ENCODE measurements at regions not wholly inside any gene's neighbourhood (a gene's known extent, or its start where the extent isn't known, plus 50 kb on each side); places are given as distances from the start of the nearest gene placed in this dataset.

DNA sequence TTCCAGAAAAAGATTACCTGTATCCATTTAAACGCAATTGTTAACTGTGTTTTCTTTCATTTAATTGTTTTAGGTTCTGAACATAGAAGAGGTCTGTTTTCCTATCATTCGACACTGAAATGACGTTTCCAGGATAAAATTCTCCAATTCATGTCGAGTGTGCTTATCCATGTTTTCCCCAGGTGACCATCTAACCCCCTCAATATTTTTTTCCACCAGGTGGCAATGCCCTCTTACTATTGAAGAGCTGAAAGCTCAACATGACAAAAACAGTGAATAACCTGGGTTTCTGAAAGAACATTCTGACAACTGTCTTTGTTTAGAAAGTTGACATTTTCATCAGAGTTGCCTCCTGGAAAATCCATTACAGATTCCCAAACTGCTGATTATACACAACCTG, 948.7 kb downstream of the KCNJ2 start:
- no peak overlapping the region for H3K4me3 ChIP-seq
- intact Hi-C loops (cut with micrococcal nuclease; ENCODE audit: unreplicated experiment): loop anchor here (1.0 to 10.0 kb wide), 6 partner anchors 71 to 1423 kb away; no protein-coding TSS in a partner anchor
- BruUV-seq (replicated peaks): no TSS peak
- no peak overlapping the region for H3K4me2 ChIP-seq
- H3K36me3 ChIP-seq (ENCODE audit: low read depth): no peaks in the 10 kb centered on the region
- TF ChIP-seq, protein P1, sequence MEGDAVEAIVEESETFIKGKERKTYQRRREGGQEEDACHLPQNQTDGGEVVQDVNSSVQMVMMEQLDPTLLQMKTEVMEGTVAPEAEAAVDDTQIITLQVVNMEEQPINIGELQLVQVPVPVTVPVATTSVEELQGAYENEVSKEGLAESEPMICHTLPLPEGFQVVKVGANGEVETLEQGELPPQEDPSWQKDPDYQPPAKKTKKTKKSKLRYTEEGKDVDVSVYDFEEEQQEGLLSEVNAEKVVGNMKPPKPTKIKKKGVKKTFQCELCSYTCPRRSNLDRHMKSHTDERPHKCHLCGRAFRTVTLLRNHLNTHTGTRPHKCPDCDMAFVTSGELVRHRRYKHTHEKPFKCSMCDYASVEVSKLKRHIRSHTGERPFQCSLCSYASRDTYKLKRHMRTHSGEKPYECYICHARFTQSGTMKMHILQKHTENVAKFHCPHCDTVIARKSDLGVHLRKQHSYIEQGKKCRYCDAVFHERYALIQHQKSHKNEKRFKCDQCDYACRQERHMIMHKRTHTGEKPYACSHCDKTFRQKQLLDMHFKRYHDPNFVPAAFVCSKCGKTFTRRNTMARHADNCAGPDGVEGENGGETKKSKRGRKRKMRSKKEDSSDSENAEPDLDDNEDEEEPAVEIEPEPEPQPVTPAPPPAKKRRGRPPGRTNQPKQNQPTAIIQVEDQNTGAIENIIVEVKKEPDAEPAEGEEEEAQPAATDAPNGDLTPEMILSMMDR (conservative IDR thresholded peaks at IDR 0.05): peak; percentile 69
- TF ChIP-seq EZH2 (IDR thresholded peaks at IDR 0.05; ENCODE audit: low read depth): no peak
- H3K9me3 ChIP-seq (ENCODE audit: insufficient read depth, low read depth): peaks cover 4% of the 10 kb centered on the region; the same call in 1 of the 2 replicates
- CTCF ChIA-PET: no interaction called here
- no peaks in the 10 kb centered on the region for H3K79me2 ChIP-seq (ENCODE audit: low read depth)
- peak in 1 of 2 experiments; percentile 27 for DNase-seq
- no peaks in the 10 kb centered on the region for H3F3A ChIP-seq (ENCODE audit: insufficient read depth, low read depth)
- no peaks in the 10 kb centered on the region for H3K27me3 ChIP-seq (ENCODE audit: insufficient read depth, low read depth)
- no peaks in the 10 kb centered on the region for H3K9me2 ChIP-seq (ENCODE audit: insufficient read depth)
- 0 out of 2 replicates have a peak, but pooled peaks cover 3% of the 10 kb centered on the region for H3K4me1 ChIP-seq (replicated peaks; ENCODE audit: insufficient read depth)
- no peak overlapping the region for H2AFZ ChIP-seq
- POLR2A ChIA-PET (ENCODE audit: unreplicated experiment): interaction anchor here (0.7 kb wide), 1 partner anchor 1002 kb away, joined by 3 read pairs; no protein-coding TSS in a partner anchor
- H4K20me1 ChIP-seq (ENCODE audit: insufficient read depth): no peaks in the 10 kb centered on the region
- H3K27ac ChIP-seq: no peak overlapping the region

DNA sequence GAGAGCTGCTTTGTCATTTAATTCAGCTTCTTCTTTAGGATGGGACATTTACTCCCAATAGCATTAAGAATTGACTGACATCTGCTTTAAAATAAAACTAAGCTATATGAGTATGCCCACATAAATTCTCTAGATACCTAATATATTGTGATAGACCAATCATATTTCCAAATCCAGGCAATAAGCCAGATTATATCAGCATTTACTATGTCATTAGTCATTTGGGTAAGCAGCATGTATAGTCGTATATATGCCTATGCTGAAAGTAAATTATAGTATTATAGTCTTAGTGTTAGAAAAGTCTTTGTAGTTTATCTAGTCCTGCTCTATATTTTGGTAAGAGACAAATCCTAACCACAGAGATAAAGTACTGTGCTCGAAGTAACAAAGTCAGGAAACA, 958.1 kb downstream of the KCNJ2 start:
- H3K4me1 ChIP-seq (replicated peaks; ENCODE audit: insufficient read depth): no peaks in the 10 kb centered on the region
- no peak for TF ChIP-seq EZH2 (IDR thresholded peaks at IDR 0.05; ENCODE audit: low read depth)
- TF ChIP-seq, protein P1 (conservative IDR thresholded peaks at IDR 0.05): no peak
- no peaks in the 10 kb centered on the region for H3K9me2 ChIP-seq (ENCODE audit: insufficient read depth)
- H3K79me2 ChIP-seq (ENCODE audit: low read depth): no peaks in the 10 kb centered on the region
- no peaks in the 10 kb centered on the region for H4K20me1 ChIP-seq (ENCODE audit: insufficient read depth)
- no TSS peak for BruUV-seq (replicated peaks)
- DNase-seq: no peak
- H3F3A ChIP-seq (ENCODE audit: insufficient read depth, low read depth): no peaks in the 10 kb centered on the region
- POLR2A ChIA-PET (ENCODE audit: unreplicated experiment): no interaction called here
- no peak overlapping the region for H3K27ac ChIP-seq
- H2AFZ ChIP-seq: no peak overlapping the region
- H3K4me3 ChIP-seq: no peak overlapping the region
- H3K9me3 ChIP-seq (ENCODE audit: insufficient read depth, low read depth): no peaks in the 10 kb centered on the region; the same call in 1 of the 2 replicates
- no peaks in the 10 kb centered on the region for H3K36me3 ChIP-seq (ENCODE audit: low read depth)
- H3K27me3 ChIP-seq (ENCODE audit: insufficient read depth, low read depth): no peaks in the 10 kb centered on the region
- H3K4me2 ChIP-seq: no peak overlapping the region
- intact Hi-C loops (cut with micrococcal nuclease; ENCODE audit: unreplicated experiment): no loop called here
- CTCF ChIA-PET: no interaction called here

DNA sequence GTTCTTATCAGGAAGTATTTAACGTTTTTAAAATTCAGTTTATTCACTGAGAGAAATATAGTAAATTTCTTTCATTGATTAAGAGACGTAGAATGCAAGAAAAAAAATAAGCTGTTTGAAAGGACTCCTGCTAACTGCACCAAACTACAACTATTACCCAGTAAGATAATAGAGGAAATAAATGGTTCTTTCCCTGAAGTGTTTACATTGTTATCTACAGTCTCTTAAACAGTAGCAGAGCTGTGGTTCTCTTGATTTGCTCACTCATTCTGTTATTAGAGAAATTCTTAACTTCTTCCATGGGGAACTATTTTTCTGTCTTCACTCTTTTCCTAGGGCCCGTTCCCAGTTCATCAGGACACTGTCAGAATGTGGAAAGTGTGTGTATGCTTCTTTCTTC, 973.0 kb downstream of the KCNJ2 start:
- intact Hi-C loops (cut with micrococcal nuclease; ENCODE audit: unreplicated experiment): no loop called here
- Histone ChIP-seq H3K4me2 (no peak overlapping the region), H3K27me3 (ENCODE audit: insufficient read depth, low read depth) (no peaks in the 10 kb centered on the region), H3K9me3 (ENCODE audit: insufficient read depth, low read depth) (no peaks in the 10 kb centered on the region), H2AFZ (no peak overlapping the region), H3K4me1 (replicated peaks; ENCODE audit: insufficient read depth) (no peaks in the 10 kb centered on the region), H3K27ac (no peak overlapping the region), H3F3A (ENCODE audit: insufficient read depth, low read depth) (no peaks in the 10 kb centered on the region), H3K9me2 (ENCODE audit: insufficient read depth) (no peaks in the 10 kb centered on the region), H3K79me2 (ENCODE audit: low read depth) (no peaks in the 10 kb centered on the region), H3K36me3 (ENCODE audit: low read depth) (no peaks in the 10 kb centered on the region), H3K4me3 (no peak overlapping the region), H4K20me1 (ENCODE audit: insufficient read depth) (no peaks in the 10 kb centered on the region)
- BruUV-seq (replicated peaks): no TSS peak
- POLR2A ChIA-PET (ENCODE audit: unreplicated experiment): no interaction called here
- CTCF ChIA-PET: no interaction called here
- TF ChIP-seq, protein P1 (conservative IDR thresholded peaks at IDR 0.05): no peak
- TF ChIP-seq EZH2 (IDR thresholded peaks at IDR 0.05; ENCODE audit: low read depth): no peak
- DNase-seq: no peak

Data from PC-9 (cell line).